ENCODE measurements at regions not wholly inside any gene's neighbourhood (a gene's known extent, or its start where the extent isn't known, plus 50 kb on each side); places are given as distances from the start of the nearest gene placed in this dataset.
A peak's percentile ranks its signal among the peaks of the same experiment; 100 is the strongest.

- DNase-seq = no peak
Observed at GRCh38 chr17:77449373-77449907, 308.7 kb downstream of the SEC14L1 start.

- no peak for DNase-seq
Observed at GRCh38 chr17:77449908-77450741, 309.4 kb downstream of the SEC14L1 start.

- DNase-seq = no peak
Observed at GRCh38 chr17:77450742-77451244, 310.0 kb downstream of the SEC14L1 start.

GRCh38 chr17:77451245-77451893 is 310.6 kb downstream of the SEC14L1 start:
- no peak for DNase-seq

- peak in 1 of 2 donors; percentile 50 for DNase-seq
Observed at GRCh38 chr17:77451894-77452852, 311.4 kb downstream of the SEC14L1 start.

GRCh38 chr17:77453613-77454241 is 313.0 kb downstream of the SEC14L1 start:
- DNase-seq = no peak

GRCh38 chr17:77454242-77455095 is 313.7 kb downstream of the SEC14L1 start:
- no peak for DNase-seq

- DNase-seq = no peak
Observed at GRCh38 chr17:77455111-77455890, 314.5 kb downstream of the SEC14L1 start.

- no peak for DNase-seq
Observed at GRCh38 chr17:77455891-77456260, 315.1 kb downstream of the SEC14L1 start.

GRCh38 chr17:77456271-77456950 is 315.6 kb downstream of the SEC14L1 start:
- DNase-seq = no peak

- DNase-seq = no peak
Observed at GRCh38 chr17:77456951-77457548, 316.3 kb downstream of the SEC14L1 start.

- no peak for DNase-seq
Observed at GRCh38 chr17:77457572-77458201, 316.9 kb downstream of the SEC14L1 start.

GRCh38 chr17:77458202-77459017 is 317.6 kb downstream of the SEC14L1 start:
- no peak for DNase-seq

GRCh38 chr17:77459018-77459755 is 318.4 kb downstream of the SEC14L1 start:
- DNase-seq = no peak

GRCh38 chr17:77460514-77461046 is 319.8 kb downstream of the SEC14L1 start:
- DNase-seq = no peak

- DNase-seq = no peak
Observed at GRCh38 chr17:77461277-77462057, 320.7 kb downstream of the SEC14L1 start.

All from bone marrow (tissue), 2 donors.